GM19023 (cell line): ENCODE measurements at regions not wholly inside any gene's neighbourhood (a gene's known extent, or its start where the extent isn't known, plus 50 kb on each side); places are given as distances from the start of the nearest gene placed in this dataset.
"Not testable (repeated sequence)": the region's sequence is repeated elsewhere in the genome, so short reads cannot be mapped to it uniquely, and the experiment has no call there.

Experiments used
- ATAC-seq: cut with Tn5 transposase; IDR thresholded peaks from one replicate; pipeline ENCODE4 v1.9.1; 2021; ENCODE audit warnings: mild to moderate bottlenecking, moderate library complexity; ENCODE audit not compliant: unreplicated experiment

- ATAC-seq: not testable (repeated sequence)
Measured at GRCh38 chr9:30292026-30292425, 2092.4 kb upstream of the ACO1 start.

DNA sequence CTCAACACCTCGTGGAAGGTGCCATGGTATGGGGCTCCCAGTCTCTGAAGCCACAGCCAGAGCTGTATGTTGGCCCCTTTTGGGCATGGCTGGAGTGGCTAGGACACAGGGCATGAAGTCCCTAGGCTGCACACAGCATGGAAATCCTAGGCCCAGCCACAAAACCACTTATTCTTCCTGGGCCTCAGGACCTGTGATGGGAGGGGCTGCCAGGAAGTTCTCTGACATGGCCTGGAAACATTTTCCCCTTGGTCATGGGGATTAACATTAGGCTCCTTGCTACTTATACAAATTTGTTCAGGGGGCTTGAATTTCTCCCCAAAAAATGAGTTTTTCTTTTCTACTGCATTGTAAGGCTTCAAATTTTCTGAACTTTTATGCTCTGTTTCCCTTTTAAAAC is 2091.2 kb upstream of the ACO1 start:
- ATAC-seq: no peak

GRCh38 chr9:30299126-30299780 is 2085.2 kb upstream of the ACO1 start:
- ATAC-seq: no peak

DNA sequence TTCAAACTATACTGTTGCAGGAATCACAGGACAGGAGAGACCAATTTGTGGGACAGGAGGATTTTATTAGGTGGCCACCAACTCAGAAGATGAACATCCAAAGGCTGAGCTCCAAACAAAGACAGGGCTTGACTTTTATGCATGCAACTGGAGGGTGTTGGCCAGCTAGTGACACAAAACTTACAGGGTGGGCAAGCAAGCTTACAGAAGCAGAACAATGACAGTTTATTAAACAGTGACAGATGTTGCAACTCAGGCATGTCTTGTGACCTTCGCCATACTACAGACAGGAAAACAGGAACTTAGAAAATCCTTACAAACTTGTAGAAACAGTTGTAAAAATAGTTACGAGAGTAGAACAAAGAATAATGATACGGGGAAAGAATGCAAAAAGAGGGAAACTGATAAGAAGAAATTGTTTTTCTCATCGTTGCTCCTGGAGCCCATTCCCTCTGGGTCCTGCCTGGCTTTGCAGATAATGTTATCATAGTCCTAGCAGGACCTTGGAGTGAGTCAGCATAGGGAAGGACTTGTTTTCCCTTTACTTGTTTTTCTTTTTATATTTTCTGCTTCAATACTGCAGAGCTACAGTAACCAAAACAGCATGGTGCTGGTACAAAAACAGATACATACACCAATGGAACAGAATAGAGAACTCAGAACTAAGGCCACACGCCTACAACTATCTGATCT is 2083.0 kb upstream of the ACO1 start:
- no peak for ATAC-seq

- no peak for ATAC-seq
Measured at GRCh38 chr9:30310711-30311110, 2073.7 kb upstream of the ACO1 start.

DNA sequence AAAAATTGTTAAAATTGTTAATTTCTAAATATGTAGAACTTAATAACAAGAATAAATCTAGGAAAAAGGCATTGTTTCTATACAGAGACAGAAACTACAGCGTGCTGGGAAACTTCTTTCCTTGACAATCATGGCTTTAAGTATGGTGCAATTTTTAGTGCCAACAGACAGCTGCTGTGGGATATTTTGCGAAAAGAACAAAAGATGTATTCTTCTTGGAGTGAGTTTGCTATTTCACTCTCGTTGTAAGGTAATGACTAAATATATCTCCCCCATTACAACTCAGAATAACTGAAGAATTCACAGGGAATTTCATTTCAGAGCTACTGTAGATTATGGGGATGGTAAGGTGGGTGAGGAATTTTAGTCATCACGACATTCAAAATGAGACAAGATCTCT is 2055.0 kb upstream of the ACO1 start:
- ATAC-seq: no peak

DNA sequence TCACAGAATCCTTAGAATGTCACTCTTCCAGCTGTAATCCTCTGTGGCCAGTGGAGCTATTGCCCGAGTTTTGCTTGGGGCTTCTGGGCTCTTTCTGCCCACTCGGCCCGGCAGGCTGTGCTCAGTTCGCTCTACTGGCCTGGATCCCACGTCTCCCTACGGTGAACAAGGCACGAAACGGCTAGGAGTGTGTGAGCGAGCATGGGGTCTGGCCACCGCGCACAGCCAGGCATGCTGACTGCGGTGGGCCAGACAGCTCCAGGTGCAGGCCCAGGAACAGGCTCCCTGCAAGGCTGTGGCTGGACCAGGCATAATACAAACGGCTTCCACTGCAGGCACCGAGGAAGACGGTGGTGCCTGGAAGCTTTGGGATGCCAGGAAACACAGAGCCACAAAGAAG is 2035.5 kb upstream of the ACO1 start:
- no peak for ATAC-seq

GRCh38 chr9:30349526-30350513 is 2034.6 kb upstream of the ACO1 start:
- no peak for ATAC-seq

DNA sequence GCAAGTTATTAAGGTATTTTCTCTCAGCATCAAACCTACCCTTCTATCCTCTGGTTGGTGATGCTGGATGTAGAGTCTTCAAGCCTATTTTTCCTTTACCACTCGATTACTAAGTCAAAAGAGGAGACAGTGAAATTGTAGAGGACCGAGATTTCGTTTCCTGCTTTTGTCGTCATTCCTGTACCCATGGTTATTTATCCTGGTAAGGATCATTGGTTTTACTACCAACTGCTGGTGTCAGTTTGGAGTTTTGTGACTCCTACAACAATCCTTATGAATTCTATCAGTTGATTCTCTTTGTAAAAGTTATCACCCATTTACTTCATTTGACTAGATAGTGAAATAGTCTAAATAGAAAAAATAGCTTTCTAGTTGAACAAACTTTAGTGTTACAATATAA is 2028.2 kb upstream of the ACO1 start:
- no peak for ATAC-seq

DNA sequence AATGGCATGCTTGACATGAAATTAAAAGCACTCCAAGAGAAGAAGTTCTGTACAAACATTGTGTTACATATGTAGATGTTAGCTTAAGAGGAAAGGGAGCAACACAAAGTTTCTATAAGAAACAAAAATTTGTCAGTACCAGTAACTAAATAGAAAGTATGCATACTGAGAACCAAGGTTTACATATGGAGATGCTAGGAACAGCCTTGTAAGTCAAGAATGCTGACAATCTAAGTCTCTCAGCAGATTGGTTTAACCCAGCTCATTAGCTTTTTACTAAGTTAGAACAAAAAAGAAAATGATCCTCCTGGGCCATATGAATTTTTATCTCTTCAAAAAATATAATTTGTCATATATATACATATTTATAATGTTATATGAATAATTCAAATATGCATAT is 2022.1 kb upstream of the ACO1 start:
- no peak for ATAC-seq

GRCh38 chr9:30366140-30366539 is 2018.3 kb upstream of the ACO1 start:
- ATAC-seq: not testable (repeated sequence)

DNA sequence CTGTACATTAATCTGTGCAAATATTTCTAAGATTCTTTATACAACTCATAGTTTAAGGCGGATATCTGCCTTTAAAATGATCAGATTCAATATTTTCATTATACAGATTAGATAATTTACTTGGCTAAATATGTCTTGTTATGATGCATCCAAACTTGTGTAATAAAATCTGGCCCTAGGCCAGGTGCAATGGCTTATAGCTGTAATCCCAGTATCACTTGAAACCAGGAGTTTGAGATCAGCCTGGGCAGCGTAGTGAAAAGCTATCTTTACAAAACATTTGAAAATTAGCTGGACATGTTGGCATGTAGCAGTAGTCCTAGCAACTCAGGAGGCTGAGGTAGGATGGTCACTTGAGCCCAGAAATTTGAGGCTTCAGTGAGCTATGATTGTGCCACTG is 2002.2 kb upstream of the ACO1 start:
- ATAC-seq: no peak

DNA sequence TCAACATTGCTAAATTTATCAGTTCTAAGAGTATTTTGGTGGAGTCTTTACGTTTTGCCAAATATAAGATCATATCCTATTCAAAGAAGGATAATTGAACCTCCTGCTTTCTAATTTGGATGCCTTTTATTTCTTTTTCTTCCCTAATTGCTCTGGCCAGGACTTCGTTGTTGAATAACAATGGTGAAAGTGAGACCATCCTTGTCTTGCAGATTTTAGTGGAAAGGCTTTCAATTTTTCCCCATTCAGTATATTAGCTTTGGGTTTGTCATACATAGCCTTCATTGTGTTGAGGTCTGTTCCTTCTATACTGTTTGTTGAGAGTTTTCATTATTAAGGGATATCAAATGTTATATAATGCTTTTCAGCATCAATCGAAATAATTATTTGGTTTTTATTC is 1974.2 kb upstream of the ACO1 start:
- no peak for ATAC-seq

DNA sequence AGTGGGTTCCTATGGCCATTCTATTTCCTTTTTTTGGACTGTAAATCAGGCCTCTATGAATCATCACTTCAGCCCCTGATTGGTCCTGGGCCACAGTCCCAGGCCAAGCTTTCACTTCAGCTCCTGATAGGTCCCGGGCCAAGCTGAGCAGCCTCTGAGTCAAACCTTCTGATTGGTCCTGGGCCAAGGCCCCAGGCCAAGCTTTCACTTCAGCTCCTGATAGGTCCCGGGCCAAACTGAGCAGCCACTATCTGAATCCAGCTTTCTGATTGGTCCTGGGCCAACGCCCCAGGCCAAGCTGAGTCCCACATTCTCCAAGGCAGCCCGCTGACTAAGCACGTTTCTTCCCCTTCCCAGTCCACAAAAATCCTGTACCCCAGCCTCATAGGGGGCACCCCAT is 1972.9 kb upstream of the ACO1 start:
- ATAC-seq: no peak

- no peak for ATAC-seq
Measured at GRCh38 chr9:30459156-30459555, 1925.3 kb upstream of the ACO1 start.

DNA sequence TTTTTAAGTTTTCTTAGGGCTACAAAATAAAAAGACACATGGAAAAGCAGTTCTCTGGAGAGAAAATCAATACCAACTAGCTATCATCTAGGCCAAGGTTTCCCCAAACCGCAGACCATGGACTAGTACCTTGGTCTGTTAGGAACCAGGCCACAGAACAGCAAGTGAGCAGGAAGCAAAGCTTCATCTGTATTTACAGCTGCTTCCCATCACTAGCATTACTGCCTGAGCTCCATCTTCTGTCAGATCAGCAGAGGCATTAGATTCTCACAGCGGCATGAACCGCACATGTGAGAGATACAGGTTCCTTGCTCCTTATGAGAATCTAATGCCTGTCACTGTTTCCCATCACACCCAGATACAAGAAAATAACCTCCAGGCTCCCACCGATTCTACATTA is 1907.6 kb upstream of the ACO1 start:
- ATAC-seq: no peak

- no peak for ATAC-seq
Measured at GRCh38 chr9:30478684-30479083, 1905.8 kb upstream of the ACO1 start.

- no peak for ATAC-seq
Measured at GRCh38 chr9:30482499-30482898, 1901.9 kb upstream of the ACO1 start.

- ATAC-seq: no peak
Measured at GRCh38 chr9:30484690-30485089, 1899.8 kb upstream of the ACO1 start.

- ATAC-seq: no peak
Measured at GRCh38 chr9:30504502-30504905, 1879.9 kb upstream of the ACO1 start.

GRCh38 chr9:30505311-30505710 is 1879.1 kb upstream of the ACO1 start:
- no peak for ATAC-seq

GRCh38 chr9:30506749-30507148 is 1877.7 kb upstream of the ACO1 start:
- ATAC-seq: no peak
